GM12891 (cell line): ENCODE measurements at regions not wholly inside any gene's neighbourhood (a gene's known extent, or its start where the extent isn't known, plus 50 kb on each side); places are given as distances from the start of the nearest gene placed in this dataset.

Source experiments
- DNase-seq: peaks from one replicate; pipeline ENCODE4 v3.0.0; 2011; ENCODE audit warnings: low spot score; ENCODE audit not compliant: insufficient read length
- FAIRE-seq: peaks from 2 replicates; lab custom pipeline; 2011; peaks lifted over from hg19 to GRCh38; lab: Jason Lieb, UNC
- PAX5 ChIP-seq: IDR thresholded peaks from 2 replicates; pipeline ENCODE4 v1.6.1; 2011; ENCODE audit warnings: low read length, moderate library complexity, mild to moderate bottlenecking; ENCODE audit not compliant: insufficient read depth, severe bottlenecking
- POLR2A ChIP-seq: IDR thresholded peaks from 2 replicates; pipeline ENCODE4 v1.6.1; 2011; ENCODE audit warnings: low read depth, low read length, control low read depth
- POLR2AphosphoS5 ChIP-seq: IDR thresholded peaks from 2 replicates; pipeline ENCODE4 v1.6.1; 2011; ENCODE audit warnings: low read depth, low read length, control low read depth
- POU2F2 ChIP-seq: IDR thresholded peaks from 2 replicates; pipeline ENCODE4 v1.6.1; 2011; ENCODE audit warnings: low read depth, mild to moderate bottlenecking, control low read depth, low read length, moderate library complexity
- SPI1 ChIP-seq: IDR thresholded peaks from 2 replicates; pipeline ENCODE4 v1.6.1; 2011; ENCODE audit warnings: low read depth, low read length, control low read depth
- TAF1 ChIP-seq: IDR thresholded peaks from 2 replicates; pipeline ENCODE4 v1.6.1; 2011; ENCODE audit warnings: low read depth, low read length, control low read depth

DNA sequence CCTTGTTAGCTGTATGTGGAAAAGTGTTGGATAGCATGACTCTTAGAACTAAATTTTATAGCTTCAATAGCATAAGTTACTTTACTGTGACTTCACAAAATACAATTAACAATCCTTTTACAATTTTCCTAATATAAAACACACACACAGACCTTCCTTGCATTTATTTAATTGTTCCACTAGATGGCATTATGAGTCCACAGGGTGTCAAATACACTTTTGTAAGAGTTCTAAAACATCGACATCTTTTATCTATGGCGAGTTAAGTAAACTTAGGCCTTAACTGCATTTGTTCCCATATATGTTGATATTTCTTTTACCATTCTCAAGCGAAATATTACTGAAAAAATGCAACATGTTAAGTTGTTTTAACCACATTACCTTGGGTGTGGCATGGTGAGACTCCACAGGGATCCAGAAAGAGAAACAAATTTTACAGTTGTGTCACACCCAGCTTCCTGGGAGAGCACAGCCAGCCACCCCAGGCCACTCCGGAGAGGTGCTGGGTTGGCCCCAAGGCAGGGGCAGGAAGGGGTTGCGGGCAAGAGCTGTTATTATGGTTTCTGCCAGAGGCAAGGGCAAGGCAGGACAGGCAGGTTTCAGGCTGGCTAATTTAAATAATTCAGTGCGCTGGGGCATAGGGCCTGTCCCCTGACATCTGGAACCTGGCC is 312.4 kb upstream of the MC4R start:
- DNase-seq (no peak), FAIRE-seq (no peak)
- TF ChIP-seq SPI1 (no peak), POLR2A (no peak), POU2F2 (no peak), PAX5 (no peak)

DNA sequence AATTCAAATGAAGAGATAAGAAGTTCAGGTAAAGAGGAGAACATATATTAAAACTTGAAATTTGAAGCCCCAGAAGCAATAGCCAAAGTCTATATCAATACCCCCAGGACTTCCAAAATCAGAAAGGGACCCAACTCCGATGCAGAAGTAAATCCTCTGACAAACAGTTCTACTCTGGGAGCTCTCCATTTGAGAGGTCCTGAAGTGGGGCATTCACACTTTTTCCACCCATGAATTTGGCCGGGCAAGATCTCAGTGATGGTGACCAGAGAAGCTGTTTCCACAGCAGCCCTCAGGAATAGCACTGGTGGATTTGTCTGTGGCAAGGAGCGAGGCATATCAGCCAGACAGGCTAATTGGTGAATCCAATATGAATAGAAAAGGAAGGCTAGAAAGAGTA is 313.6 kb upstream of the MC4R start:
- TF ChIP-seq TAF1 (no peak), SPI1 (no peak)
- DNase-seq = no peak
- no peak for FAIRE-seq

DNA sequence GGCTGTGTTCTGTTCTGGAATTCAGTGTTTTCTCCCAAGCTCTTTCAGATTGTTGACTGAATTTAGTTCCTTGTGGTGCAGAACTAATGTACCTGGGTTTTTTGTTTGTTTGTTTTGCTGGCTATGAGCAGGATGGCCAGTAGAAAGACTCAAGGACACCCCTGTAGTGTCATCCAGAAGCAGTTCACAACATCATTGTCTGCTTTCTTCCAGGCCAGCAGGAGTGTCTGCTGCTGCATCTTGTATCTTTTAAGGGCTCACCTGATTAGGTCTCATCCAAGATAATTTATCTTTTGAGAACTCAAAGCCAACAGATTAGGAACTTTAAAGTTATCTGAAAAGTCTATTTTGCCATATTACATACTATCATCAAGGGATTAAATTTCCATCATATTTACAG is 318.5 kb upstream of the MC4R start:
- TF ChIP-seq PAX5 (no peak), POLR2A (no peak), POLR2AphosphoS5 (no peak), POU2F2 (no peak), TAF1 (no peak), SPI1 (no peak)
- DNase-seq (no peak), FAIRE-seq (no peak)

DNA sequence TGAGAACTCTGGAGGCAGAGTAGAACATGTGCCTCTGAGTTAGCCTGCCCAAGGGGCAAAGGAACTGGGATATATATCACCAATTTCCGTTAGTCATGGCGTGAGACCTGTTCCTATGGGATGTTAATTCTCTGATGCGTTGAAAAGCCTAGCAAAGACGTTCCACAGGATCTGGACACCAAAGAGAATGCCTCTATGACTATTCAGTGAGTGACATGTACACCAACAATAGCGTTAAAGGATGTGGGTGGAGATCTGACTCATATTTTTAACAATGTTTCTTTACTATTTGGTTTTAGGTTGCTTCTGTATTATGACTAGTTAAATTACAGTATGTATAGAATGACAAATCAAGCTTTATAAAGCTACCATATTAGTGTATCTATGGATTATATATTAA is 320.9 kb upstream of the MC4R start:
- no peak for TF ChIP-seq POU2F2
- no peak for TF ChIP-seq SPI1
- TF ChIP-seq POLR2AphosphoS5 = no peak
- no peak for TF ChIP-seq TAF1
- no peak for TF ChIP-seq PAX5
- TF ChIP-seq POLR2A = no peak
- DNase-seq (no peak), FAIRE-seq (no peak)

DNA sequence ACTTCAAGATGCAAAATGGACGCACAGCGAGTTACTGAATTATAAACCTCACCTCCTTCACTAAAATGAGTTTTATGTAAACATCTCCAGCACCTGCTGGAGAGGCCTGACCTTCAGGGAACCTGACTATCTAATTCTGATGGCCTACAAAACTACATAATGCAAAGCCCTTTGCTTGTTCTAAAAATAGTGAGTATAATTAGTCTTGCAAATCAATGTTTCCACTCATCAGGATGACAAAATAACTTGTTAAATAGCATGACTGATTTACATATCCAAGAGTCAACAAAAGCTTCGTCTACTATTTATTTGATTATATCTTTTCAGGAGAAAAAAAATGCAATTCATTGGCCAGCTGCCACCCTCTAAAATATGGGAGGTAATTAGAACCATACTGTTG is 326.3 kb upstream of the MC4R start:
- DNase-seq = no peak
- TF ChIP-seq PAX5 (no peak), POU2F2 (no peak), POLR2A (no peak), POLR2AphosphoS5 (no peak), TAF1 (no peak), SPI1 (no peak)
- FAIRE-seq = no peak

DNA sequence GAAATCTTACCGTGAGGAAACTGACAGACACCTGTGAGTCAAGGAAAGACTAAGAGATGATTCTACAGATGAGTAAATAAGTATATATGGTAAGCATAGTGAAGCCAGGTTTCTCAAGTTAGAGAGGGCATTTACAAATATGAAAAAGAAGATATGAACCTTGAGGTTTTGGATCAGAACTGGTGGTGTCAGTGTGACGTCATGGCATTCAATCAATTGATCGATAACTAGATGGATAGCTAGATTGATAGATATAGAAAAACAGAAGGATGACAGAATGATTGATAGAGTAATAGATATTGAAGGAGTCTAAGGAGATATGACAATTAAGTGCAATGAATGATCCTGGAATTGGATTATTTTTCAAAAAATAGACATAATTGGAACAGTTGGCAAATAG is 350.2 kb upstream of the MC4R start:
- TF ChIP-seq PAX5 = no peak
- no peak for TF ChIP-seq TAF1
- no peak for TF ChIP-seq SPI1
- TF ChIP-seq POU2F2 = no peak
- no peak for TF ChIP-seq POLR2AphosphoS5
- TF ChIP-seq POLR2A = no peak

DNA sequence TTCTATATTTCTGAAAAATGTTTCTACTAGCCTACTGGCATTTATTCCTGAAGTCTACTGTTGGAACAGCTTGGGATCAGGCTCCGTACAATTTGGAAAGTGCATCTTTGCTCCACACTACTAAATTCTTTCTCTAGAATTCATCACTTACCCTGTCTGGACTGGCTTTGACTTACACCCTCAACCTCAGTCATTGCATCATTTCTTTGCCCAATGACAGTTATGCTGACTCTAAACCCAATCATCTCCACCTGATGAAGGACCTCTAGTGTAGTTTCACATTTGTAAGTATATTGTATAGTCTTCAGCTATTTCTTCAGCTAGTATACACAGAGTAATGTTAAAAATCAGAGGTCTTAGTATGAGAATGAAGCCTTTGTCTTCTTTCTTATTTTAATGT is 359.6 kb upstream of the MC4R start:
- FAIRE-seq = no peak
- TF ChIP-seq TAF1 (no peak), PAX5 (no peak)
- DNase-seq = no peak

More for the DNA sequence above, 350.2 kb upstream of the MC4R start:
- DNase-seq (no peak), FAIRE-seq (no peak)

DNA sequence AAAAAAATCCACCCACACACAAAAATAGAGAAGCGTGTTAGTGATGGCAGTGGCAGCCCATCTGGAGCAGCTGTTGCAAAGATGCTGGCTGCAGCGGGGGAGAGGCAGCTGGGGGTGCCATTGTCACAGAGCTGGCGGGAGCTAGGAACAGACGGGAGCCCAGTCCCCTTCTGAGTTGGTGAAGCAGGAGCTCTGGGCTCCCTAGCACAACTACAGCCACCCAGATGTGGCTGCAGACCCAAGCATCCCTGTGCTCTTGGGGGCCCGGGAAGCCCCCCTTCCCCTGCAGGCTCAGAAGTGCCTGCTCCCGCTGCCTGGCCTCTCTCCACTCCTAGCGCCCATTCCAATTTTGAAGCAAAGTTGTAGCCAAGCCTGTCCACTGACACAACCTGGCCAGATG is 366.6 kb upstream of the MC4R start:
- no peak for DNase-seq
- FAIRE-seq = no peak
- no peak for TF ChIP-seq POLR2A
- no peak for TF ChIP-seq TAF1
- TF ChIP-seq PAX5 = no peak
- no peak for TF ChIP-seq POLR2AphosphoS5

DNA sequence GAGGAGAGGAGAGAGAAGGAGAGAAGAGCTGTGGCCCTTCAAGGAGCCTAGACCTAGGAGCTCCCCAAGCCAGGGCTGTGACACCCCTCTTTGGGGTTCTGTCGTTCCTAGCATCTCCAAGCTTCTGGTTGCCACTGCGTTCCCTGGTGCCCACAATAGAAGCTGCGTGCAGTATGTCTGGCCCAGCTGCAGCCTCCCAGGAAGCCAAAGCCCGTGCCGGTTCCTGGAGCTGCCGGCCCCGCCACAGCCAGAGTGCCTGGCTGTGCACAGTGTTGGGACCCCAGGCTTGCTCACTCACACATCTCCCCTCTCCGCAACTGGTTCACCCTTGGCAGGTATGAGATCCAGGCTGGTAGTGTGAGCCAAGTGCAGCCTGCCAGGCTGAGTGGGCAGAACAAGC is 367.7 kb upstream of the MC4R start:
- FAIRE-seq = no peak
- no peak for TF ChIP-seq PAX5
- no peak for DNase-seq

DNA sequence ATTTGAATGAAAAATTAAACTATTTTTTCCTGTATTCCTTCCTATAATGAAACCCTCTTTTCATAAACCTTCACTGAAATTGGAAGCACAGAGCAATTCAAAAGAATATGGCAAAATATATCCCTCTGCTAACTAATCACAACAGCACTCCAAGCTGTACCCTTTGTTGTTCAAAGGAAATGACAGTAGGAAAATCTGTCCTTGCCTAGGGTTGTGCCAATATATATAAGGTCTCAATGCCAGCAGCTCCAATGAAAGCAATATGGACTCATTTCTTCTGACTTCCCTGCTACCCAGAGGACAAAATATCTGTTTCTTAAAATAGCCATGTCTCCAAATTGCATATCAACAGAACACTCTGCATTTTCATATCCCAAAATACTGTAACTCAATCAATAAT is 373.9 kb upstream of the MC4R start:
- FAIRE-seq (no peak), DNase-seq (no peak)
- TF ChIP-seq PAX5 (no peak), TAF1 (no peak), POLR2AphosphoS5 (no peak), SPI1 (no peak), POU2F2 (no peak), POLR2A (no peak)

DNA sequence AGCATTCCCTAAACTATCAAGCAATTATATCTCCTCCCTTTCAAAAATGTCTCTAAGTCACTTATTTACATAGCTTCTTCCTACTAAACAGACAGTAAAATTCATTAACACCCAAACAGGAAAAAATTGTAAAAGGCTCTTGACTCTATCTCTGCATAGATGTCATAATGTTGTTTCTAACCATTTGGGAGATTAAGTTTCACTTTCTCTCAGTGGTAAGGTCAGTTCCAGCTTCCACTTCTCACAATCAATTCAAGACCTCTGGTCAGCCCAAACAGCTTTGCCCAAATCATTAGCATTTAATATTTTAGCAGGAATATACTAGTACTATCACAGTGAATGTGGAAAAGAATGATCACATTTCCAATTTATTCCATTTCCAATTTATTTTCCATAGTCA is 374.3 kb upstream of the MC4R start:
- DNase-seq (no peak), FAIRE-seq (no peak)
- TF ChIP-seq PAX5 (no peak), SPI1 (no peak), POU2F2 (no peak), POLR2AphosphoS5 (no peak), POLR2A (no peak), TAF1 (no peak)
